Cerebellar cortex (tissue), 1 donor: ENCODE measurements at regions not wholly inside any gene's neighbourhood (a gene's known extent, or its start where the extent isn't known, plus 50 kb on each side); places are given as distances from the start of the nearest gene placed in this dataset.
A peak's percentile ranks its signal among the peaks of the same experiment; 100 is the strongest.

Experiments
- DNase-seq: peaks from one replicate; pipeline ENCODE4 v3.0.0-alpha.2; 2015; ENCODE audit warnings: low spot score

DNA sequence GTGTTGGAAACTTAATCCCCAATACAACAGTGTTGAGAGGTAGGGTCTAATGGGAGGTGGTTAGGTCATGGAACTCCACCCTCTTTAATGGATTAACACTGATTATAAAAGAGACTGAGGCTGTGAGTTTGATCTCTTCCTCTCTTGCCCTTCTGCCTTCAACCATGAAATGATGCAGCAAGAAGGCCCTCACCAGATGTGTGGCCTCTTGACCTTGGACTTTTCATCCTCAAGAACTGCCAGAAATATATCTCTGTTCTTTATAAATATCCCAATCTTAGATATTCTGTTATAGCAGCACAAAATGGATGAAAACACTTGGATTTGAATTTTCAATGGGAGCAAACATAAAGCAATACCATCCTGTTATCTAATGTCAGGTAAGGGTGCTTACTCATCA, 67.6 kb downstream of the NMUR2 start:
- no peak for DNase-seq

DNA sequence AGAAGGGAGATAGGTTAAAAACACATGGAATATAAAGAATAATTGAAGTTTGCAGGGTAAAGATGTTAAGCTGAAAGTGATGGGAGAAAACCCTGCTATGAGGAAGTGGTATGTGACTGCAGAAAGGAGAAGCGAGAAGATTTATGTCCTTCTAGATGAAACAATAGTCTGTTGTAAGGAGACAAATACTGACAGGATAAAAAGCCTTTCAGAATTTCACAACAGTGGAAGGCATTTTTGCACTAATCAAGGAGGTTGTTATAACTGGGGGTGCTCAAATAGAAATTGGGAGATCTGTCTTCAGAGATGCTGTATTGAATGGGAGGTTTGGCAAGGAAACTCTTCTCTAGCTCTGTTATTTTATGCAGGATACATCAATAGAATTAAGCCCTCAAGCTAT, 69.6 kb downstream of the NMUR2 start:
- DNase-seq, result no peak

DNA sequence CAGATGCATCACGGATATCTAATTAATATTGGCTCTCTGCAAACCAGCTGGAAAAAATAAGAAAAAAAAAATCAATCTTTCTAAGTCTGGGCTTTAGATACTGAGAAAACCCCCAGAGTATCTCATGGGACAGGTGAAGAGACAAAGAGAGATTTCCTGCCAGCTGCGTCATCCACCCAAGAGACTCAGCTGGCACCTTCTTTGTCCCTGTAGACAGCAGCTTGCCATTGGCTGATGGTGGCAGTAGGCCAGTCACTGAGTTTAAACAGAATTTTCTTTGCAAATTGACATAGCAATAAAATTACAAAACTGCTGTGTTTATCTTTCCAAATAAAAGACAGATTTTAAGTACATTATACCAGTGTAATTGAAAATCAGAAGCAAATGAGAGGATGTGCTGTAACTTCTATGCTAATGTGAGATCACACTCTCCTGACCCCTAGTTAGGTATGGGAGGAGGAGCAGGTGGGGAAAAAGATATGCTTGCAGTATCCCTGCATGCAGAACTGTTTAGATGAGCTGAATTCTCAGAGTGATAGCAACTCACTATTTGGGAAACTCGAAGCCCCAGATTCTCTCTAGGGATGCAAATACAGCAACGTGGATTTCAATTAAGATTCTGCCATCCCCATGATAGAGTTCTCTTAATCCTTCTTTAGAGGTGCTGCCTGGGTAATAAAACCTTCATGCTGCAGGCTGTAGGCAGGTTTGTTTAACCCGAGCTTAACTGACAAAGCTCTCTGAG, 72.2 kb downstream of the NMUR2 start:
- DNase-seq, result no peak

DNA sequence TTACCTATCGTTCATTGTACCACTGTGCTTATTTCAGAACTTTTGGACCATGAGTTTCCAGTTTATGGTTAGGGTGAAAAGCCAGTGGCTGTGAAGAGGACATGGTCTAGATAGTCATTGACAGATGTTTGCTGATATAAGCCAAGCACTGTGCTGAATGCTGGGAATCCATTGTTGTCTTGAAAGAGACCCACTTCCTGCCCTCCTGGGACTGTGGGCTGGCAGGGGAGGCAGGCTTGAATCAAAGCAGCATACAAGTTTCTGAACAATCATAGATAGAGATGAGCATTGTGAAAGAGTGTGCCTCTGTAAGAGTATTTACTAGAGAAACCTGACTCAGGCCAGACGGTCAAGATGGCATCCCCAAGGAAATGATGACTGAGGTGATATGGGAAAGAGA, 73.4 kb downstream of the NMUR2 start:
- no peak for DNase-seq

DNA sequence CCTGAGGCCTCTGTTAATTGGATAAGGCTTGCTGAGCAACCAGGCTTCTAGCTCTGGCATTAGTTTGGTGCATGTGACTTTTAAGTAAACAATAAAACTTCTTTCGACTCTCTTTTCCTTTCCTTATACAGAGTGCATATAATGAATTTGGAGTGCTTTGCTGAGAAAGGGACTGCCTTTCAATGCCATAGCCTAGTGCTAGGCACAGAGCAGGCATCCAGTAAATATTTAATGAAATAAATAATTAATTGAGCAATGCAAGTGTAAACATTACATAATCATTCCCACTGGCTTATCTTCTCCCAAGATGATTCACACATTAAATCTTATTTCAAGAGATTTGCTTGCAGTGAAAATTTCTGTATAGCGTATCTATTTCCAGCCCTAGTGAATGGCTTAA, 74.1 kb downstream of the NMUR2 start:
- DNase-seq, result no peak

DNA sequence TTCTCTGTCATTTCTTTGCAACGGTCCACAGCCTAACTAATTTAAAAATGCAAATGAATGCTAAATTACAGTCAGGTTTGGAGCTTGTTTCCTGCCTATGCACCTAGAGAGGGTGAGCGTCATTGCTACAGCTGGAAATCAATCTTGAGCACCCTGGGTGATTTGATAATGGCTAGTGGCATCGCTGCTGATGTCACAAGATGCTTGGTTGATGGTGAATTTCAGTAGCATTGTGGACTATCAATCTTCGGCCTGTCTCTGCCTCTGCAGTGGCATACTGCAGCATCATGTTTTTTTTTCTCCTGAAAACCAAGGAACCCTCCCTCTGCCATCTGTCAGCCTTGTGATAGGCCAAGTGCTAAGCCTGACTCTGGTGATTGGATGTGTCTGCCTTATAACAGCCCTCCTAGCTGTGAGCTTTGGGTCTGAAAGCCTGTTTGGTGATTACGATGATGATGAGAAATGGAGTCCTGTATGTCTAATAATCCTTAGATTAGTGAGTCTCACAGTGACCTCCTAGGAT, 75.3 kb downstream of the NMUR2 start:
- DNase-seq, result peak; percentile 28

DNA sequence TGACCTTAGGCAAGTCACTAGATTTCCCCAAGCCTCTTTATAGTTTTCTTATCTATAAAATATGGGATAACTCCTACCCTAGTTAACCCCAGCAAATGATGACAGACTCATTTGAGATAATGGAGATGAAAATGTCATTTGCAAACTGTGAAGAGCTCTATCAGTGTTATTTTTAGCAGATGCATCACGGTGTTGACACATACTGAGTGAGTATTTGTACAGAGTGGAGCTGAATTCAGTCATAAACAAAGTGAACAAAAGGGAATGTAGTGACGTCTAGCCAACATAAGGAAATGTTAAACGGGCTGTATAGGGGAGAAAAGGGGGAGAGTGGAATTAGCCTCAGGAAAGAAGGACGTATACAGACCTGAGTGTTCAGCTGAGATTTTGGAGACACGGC, 75.9 kb downstream of the NMUR2 start:
- DNase-seq, result no peak

DNA sequence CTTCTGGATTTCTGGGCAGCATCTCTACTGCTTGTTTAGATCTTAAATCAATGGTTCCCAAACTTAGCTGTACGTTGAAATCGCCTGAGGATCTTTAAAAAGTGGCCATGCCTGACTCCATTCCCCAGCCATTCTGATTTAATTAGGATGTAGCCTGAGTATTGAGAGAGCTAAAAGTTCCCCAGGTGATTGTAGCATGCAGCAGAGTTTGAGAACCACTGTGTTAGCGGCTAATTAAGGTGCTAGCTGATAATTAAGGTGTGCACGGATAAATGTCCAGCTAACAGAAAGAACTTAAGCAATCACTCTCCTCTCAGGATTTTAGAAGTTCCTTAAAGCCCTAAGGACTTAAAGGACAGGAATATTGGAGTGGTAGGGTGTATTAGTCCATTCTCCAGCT, 89.1 kb downstream of the NMUR2 start:
- no peak for DNase-seq

DNA sequence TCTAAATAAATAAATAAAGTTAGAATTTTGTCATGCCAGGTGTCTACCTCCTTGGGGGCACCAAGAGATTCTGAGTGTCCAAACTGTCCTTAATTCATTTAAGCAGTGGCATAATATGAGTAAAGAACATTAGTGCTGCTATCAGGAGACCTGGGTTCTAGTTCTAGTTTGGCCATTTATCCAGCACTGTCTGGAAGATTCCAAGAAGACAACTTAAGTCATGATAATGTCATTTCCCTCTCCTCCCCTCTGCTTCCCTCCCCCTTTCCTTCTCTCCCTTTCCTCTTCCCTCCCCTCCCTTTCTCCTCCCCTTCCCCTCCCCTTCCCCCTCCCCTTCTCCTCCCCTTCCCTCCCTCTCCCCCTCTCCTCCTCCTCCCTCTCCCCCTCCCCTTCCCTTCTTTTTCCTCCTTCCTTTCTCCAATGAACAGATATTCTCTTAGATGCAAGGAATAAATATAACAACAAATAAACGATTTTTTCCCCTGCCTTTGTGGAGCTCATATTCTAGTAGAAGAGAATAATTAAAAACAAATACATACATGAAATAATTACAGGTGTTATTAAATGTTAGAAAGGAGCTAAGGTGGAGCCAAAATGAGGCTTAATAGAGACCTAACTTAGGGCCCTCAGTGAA, 90.8 kb downstream of the NMUR2 start:
- no peak for DNase-seq

DNA sequence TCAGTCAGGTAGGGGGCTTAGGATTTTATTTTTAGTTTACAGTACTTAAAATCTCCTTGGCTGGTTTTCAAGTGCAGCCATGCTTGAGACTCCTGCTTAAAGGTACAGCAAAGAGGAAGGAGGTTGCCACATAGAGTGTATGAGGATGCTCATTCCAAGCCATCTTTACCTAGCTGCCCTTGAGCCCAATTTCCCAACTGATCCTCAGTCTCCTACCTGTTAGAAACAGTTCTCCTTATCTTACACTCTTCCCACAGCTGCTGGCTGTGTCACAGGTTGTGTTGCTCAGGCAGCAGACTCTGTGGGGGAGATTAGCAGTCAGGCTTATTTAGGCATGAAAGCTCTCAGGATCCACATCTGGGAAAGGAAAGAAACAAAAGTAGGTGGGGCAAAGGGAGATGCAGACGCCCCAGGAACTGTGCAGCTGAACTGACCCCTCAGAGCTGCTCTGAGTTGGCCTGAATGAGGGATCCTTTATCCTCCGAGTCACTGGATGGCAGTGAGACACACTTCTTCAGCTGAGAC, 95.1 kb downstream of the NMUR2 start:
- DNase-seq, result no peak

DNA sequence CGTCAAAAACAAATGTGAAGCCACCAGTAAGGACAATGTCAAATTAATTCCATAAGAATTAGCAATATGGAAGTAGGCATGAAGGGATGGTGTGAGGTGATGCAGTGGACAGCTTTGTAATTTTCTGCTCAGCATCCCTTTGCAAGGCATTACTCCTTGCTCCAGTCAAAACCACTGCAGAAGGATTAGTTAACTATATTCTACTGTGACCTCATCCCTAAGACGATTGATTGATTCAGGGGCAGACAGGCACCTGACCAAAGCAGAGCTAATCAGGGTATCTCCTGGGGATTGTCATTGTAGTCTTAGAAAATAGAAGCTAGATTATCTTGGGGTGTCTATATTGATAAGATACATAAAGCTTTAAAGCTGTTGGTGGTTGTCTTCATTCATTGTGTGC, 98.7 kb downstream of the NMUR2 start:
- DNase-seq, result no peak

DNA sequence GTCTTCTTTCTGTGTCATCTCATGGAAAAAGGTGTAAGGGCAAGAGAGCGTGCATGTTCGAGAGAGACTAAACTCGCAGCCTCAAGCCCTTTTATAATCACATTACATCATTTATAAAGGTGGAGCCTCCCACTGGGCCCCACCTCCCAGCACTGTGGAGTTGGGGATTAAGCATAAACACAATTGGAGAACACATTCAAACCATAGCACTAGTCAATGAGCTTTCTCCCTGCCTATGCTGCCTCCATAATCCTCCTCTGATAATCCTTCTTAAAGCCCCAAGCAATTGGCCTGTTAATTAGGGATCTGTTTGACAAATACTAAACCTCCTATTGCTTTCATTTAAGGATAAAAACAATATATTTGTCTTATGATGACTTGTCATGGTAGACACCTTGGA, 99.6 kb downstream of the NMUR2 start:
- no peak for DNase-seq

DNA sequence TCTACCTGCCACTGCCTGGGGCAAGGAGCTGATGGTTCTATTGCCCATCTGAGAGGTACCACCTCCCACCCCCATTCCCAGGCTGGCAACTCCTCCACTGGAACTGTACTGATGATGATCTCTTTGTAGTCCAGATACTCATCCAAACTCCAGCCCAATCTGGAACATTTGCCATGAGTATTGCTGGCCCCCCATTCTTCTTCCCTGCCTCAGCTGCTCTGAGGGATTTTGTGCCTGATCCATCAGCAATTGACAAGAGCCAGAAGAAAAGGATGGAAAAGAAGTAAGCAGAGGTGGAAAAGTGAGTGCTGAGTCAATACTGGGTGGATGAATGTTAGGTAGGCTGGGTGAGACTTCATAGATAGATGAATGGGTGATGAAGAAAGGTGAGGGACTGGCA, 101.2 kb downstream of the NMUR2 start:
- no peak for DNase-seq

DNA sequence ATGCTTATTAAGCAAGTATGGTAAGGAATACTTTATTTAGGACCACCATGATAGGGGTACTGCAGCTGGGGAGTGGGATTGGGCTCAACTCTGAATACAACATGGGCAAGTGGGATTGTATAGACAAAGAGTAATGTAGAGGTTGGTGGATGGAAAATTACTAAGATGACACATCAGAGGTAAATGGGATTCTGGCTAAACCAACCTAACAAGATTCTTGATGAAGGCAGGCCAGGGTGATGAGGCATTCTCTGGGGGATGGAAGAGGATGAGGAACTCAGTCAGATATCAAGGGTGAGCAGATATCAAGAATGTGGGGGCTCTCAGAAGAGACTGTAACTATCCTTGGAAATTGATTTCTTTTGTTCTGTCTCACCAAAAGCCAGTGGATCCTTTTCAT, 107.2 kb downstream of the NMUR2 start:
- no peak for DNase-seq

DNA sequence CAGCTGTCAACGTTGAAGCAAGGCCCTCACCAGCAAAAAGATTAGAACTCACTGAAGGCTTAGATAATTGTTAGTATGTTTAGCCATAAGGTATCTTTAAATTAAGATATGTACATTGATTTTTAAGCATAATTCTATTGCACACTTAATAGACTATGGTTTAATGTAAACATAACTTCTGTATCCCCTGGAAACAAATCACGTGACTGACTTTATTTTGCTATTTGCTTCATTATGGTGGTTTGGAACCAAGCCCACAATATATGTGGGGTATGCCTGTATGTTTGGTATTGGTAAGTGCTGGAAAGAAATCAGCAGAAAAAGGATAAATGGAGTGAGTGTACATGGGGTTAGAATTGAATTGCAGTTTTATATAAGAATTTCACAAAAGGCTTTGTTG, 111.9 kb downstream of the NMUR2 start:
- DNase-seq, result no peak

DNA sequence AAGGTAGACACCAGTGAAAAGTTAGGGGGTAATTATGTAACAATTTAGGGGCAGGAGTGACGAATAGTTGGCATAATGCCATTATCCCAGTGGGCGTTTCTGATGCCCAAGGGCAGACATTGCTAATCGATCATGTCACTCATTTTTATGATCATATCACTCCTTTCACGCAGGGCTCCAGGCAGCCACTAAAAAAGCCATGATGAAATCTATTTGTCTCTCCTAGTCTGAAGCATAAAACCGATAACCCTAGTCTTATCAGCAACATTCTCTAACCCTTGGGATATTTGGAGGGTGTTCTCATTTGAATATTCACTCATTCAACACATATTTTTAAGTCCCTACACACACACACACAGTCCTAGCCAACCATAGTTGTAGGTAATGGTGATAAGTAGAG, 114.9 kb downstream of the NMUR2 start:
- no peak for DNase-seq

DNA sequence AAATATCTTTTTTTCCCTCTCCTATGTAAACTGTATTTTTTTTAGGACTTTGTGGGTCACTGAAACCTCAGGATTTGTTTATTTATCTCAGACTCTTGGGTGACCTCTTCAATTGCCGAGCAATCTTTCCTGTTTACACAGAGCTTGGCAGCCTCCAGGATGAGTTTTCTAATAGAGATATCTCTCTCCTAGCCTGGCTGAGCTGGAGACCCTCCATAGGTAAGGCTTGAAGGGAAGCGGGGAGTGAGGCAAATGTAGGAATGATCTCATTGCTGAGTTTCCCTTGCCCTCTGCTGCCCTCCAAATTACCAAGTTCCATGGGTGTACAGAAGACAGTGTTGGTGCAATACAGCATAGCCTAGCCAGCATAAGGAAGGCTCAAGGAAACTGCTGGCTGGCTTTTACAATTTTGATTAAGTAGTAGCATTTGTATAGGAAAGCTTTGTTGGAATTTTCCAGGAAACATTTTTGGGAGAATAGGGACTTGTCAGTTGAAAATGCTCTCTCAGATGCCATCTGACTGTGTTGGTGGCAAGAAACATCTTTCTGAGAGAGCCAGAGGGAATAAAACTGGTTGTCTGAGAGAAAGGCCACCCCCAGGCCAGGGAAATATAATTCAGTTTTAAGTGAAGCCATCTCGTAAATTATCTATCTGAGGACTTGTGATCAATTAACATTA, 116.0 kb downstream of the NMUR2 start:
- DNase-seq, result peak; percentile 55

DNA sequence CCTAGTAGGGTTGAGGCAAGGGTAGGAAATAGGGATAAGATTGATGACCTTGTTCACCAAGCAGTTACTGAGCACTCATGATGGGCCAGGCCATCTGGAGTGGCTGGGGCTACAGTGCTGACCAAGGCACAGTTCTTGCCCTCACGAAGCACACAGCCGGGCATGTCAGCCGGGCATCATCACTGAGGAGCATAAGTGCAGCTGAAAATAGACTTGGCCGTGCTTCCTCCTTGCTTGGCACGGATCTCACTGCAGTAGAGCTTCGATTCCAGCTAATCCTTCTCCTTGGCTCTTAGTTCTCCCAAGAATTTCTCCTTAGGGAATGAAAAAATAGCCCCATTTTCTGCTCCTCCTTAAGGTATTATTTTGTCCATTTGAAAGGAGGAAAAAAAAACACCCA, 116.6 kb downstream of the NMUR2 start:
- DNase-seq, result peak; percentile 93

DNA sequence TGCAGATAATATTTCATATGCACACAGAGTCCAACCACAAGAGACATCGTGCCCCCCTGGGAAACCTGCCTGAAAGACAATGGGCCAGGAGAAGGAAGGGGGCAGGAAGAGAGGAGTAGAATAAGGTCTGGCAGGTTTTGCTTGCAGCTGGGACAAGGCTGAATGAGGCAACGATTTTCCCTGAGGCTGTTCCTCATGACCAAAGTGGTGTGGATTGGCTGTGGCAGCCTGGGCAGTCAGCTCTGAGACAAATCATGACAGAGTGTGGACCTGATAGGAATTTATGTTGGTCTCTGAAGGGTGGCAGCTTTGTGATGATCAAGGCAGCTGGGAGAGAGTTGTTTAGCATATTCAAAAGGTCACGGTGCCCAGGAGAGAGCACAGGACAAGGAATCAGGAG, 119.3 kb downstream of the NMUR2 start:
- DNase-seq, result no peak

DNA sequence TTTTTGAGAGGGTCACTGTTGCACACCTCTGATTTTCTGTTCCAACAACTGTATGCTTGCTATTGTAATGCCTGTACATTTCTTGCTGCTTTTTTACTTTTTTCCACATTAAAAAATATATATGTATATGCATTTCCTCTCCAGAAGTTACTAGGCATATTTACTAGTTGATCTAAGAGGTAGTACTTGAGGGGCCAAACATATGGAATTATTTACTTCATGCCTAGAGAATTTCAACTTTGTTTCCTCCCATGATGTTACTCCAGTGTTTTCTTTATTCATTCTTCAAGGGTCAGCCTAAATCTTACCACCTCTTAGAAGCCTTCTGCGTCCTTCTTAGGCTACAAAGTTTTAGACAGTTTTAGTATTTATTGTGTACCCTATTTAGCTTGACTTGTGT, 122.7 kb downstream of the NMUR2 start:
- no peak for DNase-seq

DNA sequence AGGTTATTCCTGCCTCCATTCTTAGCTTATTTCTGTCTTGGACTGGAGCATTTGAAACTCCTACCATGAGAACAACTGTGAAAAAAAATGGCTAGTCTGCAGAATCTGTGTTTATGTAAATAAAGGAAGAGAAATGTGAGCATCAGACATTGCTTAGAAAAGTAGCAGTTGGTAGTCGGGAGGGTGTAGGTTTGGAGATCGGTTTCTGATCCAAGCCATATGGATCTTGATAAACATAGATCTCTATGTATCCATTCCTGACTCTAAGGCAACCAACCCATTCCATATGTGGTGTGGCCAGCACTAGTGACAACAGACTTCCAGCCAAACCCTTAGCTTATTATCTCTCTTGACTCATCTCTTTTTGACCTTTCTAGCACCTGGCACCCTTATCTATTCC, 127.1 kb downstream of the NMUR2 start:
- DNase-seq, result no peak

DNA sequence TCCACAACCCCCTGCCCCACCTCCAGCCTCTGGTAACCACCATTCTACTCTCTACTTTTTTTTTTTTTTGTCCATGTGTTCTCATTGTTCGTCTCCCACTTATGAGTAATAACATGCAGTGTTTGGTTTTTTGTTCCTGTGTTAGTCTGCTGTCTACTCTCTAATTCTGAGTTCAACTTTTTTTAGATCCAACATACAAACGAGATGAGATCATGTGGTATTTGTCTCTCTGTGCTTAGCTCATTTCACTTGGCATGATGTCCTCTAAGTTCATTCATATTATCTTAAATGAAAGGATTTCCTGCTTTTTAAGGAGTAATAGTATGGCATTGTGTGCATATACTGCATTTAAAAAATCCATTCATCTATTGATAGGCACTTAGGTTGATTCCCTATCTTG, 130.9 kb downstream of the NMUR2 start:
- DNase-seq, result no peak

DNA sequence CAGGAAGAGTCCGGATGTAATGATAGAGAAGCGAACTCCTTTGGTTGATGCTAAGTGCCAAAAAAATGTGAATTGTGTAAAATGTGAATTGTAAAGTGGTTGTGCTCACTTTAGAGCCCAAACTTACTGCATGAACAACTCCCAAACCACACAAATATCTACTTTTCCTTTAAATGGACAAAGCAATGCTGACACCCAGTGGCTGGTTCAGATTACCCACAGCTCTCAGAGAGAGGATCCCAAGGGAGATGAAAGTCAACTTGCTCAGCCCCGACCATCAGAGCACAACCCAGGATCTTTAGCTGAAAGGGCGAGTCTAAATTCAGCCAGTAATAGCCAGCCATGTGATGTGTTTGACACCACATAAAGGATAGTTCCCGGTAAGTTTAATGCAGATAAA, 133.7 kb downstream of the NMUR2 start:
- no peak for DNase-seq
